Caco-2 (cell line): ENCODE measurements at regions not wholly inside any gene's neighbourhood (a gene's known extent, or its start where the extent isn't known, plus 50 kb on each side); places are given as distances from the start of the nearest gene placed in this dataset.

Source experiments
- BruUV-seq: library from RNA; stranded (reverse); fragments of 400-500 nt; replicated peaks from 2 replicates; lab custom pipeline; 2021; lab: Mats Ljungman, UMichigan
- CTCF ChIA-PET: fragments of 300-600 bp; sonication (Branson Sonifier 250); formaldehyde crosslinking; loops from one replicate; lab custom pipeline; 2022; ENCODE audit warnings: antibody characterized with exemption; lab: Charles Lee
- POLR2A ChIA-PET: fragments of 300-600 bp; sonication (Branson Sonifier 250); formaldehyde crosslinking; loops from one replicate; lab custom pipeline; 2022; ENCODE audit warnings: antibody characterized with exemption; lab: Charles Lee
- DNase-seq, 2 experiments: peaks; one replicate each; pipeline versions ENCODE4 v3.0.0 to v3.0.0-alpha.2; 2020 to 2022
- H3K27me3 ChIP-seq: replicated peaks from 2 replicates; pipeline ENCODE4 v1.6.0; 2011; ENCODE audit warnings: low read length; ENCODE audit not compliant: control insufficient read depth, insufficient read depth
- H3K36me3 ChIP-seq: 2 replicates; pipeline ENCODE4 v1.5.1; 2011; ENCODE audit warnings: low read length; ENCODE audit not compliant: control insufficient read depth, insufficient read depth
- H3K4me1 ChIP-seq: fragments of 250-450 bp; sonication (Bioruptor Pico); 2 replicates; pipeline ENCODE4 v1.5.1; 2020; ENCODE audit warnings: mild to moderate bottlenecking
- H3K4me3 ChIP-seq: 2 replicates; pipeline ENCODE4 v1.5.1; 2011; ENCODE audit warnings: low read depth, mild to moderate bottlenecking, control low read depth, low read length
- H3K9me3 ChIP-seq: fragments of 250-450 bp; sonication (Bioruptor Pico); 2 replicates; pipeline ENCODE4 v1.5.1; 2020; ENCODE audit warnings: mild to moderate bottlenecking, moderate library complexity
- H3K27ac Mint-ChIP-seq: one replicate; pipeline ENCODE4 v1.8.0; 2022; ENCODE audit warnings: mixed read lengths; ENCODE audit not compliant: unreplicated experiment
- H3K27me3 Mint-ChIP-seq: one replicate; pipeline ENCODE4 v1.8.0; 2022; ENCODE audit warnings: mixed read lengths; ENCODE audit not compliant: insufficient read depth, unreplicated experiment
- H3K36me3 Mint-ChIP-seq: one replicate; pipeline ENCODE4 v1.8.0; 2022; ENCODE audit warnings: mild to moderate bottlenecking, mixed read lengths; ENCODE audit not compliant: insufficient read depth, unreplicated experiment
- H3K4me1 Mint-ChIP-seq: one replicate; pipeline ENCODE4 v1.8.0; 2022; ENCODE audit warnings: low read depth, mixed read lengths; ENCODE audit not compliant: unreplicated experiment
- H3K4me3 Mint-ChIP-seq: one replicate; pipeline ENCODE4 v1.8.0; 2022; ENCODE audit warnings: mild to moderate bottlenecking, moderate library complexity, mixed read lengths; ENCODE audit not compliant: unreplicated experiment
- H3K9me3 Mint-ChIP-seq: one replicate; pipeline ENCODE4 v1.8.0; 2022; ENCODE audit warnings: mixed read lengths; ENCODE audit not compliant: unreplicated experiment
- intact Hi-C: fragments of 100-400 bp; cut with micrococcal nuclease; formaldehyde crosslinking; loops from one replicate; pipeline ENCODE4 v1.10.0; 2022; ENCODE audit not compliant: unreplicated experiment
- TF ChIP-seq, protein P1 (sequence below), 2 experiments: fragments of 200-600 bp in 1 of 2; IDR thresholded peaks; 1 replicate in 1 of 2; 2 replicates in 1 of 2; pipeline versions ENCODE4 v1.5.1 to v1.8.0; 2011 to 2022; ENCODE audit warnings: antibody characterized with exemption in 1 of 2, control low read depth in 1 of 2, inconsistent platforms in 1 of 2, low read depth in 1 of 2, low read length in 1 of 2, mild to moderate bottlenecking in 1 of 2, moderate library complexity in 1 of 2; ENCODE audit not compliant: insufficient read depth in 1 of 2, severe bottlenecking in 1 of 2, unreplicated experiment in 1 of 2

DNA sequence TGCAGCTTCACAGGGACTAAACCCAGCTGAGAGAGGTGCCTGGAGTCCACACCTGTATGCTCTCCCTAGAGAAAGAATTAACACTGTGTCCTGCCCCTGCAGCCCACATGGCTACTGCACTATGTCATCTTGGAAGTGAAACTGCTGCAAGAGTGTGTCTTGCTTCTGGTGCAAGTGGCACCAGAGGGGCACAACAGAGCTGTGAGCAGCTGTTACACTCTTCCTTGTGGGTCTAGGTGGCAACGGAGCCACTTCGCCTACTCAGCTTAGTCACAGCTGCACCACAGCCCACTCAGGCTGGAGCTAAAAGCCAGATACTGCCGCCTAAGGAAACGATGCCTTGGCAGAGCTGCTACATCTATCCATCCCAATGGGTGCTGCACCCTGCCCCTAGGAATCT, 391.4 kb downstream of the COL12A1 start:
- H3K9me3 Mint-ChIP-seq: no peaks in the 10 kb centered on the region
- H3K27me3 Mint-ChIP-seq: peaks cover 5% of the 10 kb centered on the region
- no peak overlapping the region for H3K4me3 ChIP-seq
- POLR2A ChIA-PET: no interaction called here
- H3K36me3 Mint-ChIP-seq: no peaks in the 10 kb centered on the region
- CTCF ChIA-PET: no interaction called here
- H3K4me3 Mint-ChIP-seq: no peak overlapping the region
- no peaks in the 10 kb centered on the region for H3K36me3 ChIP-seq
- H3K27ac Mint-ChIP-seq: no peak overlapping the region
- H3K9me3 ChIP-seq: no peaks in the 10 kb centered on the region
- TF ChIP-seq, protein P1, sequence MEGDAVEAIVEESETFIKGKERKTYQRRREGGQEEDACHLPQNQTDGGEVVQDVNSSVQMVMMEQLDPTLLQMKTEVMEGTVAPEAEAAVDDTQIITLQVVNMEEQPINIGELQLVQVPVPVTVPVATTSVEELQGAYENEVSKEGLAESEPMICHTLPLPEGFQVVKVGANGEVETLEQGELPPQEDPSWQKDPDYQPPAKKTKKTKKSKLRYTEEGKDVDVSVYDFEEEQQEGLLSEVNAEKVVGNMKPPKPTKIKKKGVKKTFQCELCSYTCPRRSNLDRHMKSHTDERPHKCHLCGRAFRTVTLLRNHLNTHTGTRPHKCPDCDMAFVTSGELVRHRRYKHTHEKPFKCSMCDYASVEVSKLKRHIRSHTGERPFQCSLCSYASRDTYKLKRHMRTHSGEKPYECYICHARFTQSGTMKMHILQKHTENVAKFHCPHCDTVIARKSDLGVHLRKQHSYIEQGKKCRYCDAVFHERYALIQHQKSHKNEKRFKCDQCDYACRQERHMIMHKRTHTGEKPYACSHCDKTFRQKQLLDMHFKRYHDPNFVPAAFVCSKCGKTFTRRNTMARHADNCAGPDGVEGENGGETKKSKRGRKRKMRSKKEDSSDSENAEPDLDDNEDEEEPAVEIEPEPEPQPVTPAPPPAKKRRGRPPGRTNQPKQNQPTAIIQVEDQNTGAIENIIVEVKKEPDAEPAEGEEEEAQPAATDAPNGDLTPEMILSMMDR (IDR thresholded peaks at IDR 0.05; ENCODE audit: insufficient read depth in 1 of 2, low read depth in 1 of 2, low read length in 1 of 2, severe bottlenecking in 1 of 2, unreplicated experiment in 1 of 2): no peak
- no peaks in the 10 kb centered on the region for H3K4me1 ChIP-seq
- no peaks in the 10 kb centered on the region for H3K4me1 Mint-ChIP-seq
- DNase-seq: no peak
- H3K27me3 ChIP-seq: no peaks in the 10 kb centered on the region
- no TSS peak for BruUV-seq
- intact Hi-C loops: no loop called here

GRCh38 chr6:74807674-74808073, 398.2 kb downstream of the COL12A1 start:
- Histone ChIP-seq H3K9me3 (no peaks in the 10 kb centered on the region), H3K36me3 (no peaks in the 10 kb centered on the region), H3K4me3 (no peak overlapping the region), H3K4me1 (no peaks in the 10 kb centered on the region), H3K27me3 (no peaks in the 10 kb centered on the region)
- DNase-seq: no peak
- TF ChIP-seq, protein P1 (IDR thresholded peaks at IDR 0.05; ENCODE audit: insufficient read depth in 1 of 2, low read depth in 1 of 2, low read length in 1 of 2, severe bottlenecking in 1 of 2, unreplicated experiment in 1 of 2): no peak
- Mint-ChIP-seq H3K9me3 (no peaks in the 10 kb centered on the region), H3K27me3 (peaks cover 3% of the 10 kb centered on the region), H3K4me3 (no peak overlapping the region), H3K27ac (no peak overlapping the region), H3K36me3 (no peaks in the 10 kb centered on the region), H3K4me1 (no peaks in the 10 kb centered on the region)
- BruUV-seq: no TSS peak
- CTCF ChIA-PET: no interaction called here
- POLR2A ChIA-PET: no interaction called here
- intact Hi-C loops: no loop called here

GRCh38 chr6:74805916-74806696, 399.7 kb downstream of the COL12A1 start:
- no peak overlapping the region for H3K4me3 Mint-ChIP-seq
- no peaks in the 10 kb centered on the region for H3K4me1 ChIP-seq
- H3K27me3 Mint-ChIP-seq: peaks cover 3% of the 10 kb centered on the region
- CTCF ChIA-PET: no interaction called here
- H3K27ac Mint-ChIP-seq: no peak overlapping the region
- BruUV-seq: no TSS peak
- H3K4me3 ChIP-seq: no peak overlapping the region
- TF ChIP-seq, protein P1 (IDR thresholded peaks at IDR 0.05; ENCODE audit: insufficient read depth in 1 of 2, low read depth in 1 of 2, low read length in 1 of 2, severe bottlenecking in 1 of 2, unreplicated experiment in 1 of 2): no peak
- H3K9me3 ChIP-seq: no peaks in the 10 kb centered on the region
- no peaks in the 10 kb centered on the region for H3K36me3 Mint-ChIP-seq
- DNase-seq: no peak
- no peaks in the 10 kb centered on the region for H3K9me3 Mint-ChIP-seq
- intact Hi-C loops: no loop called here
- no peaks in the 10 kb centered on the region for H3K36me3 ChIP-seq
- H3K27me3 ChIP-seq: no peaks in the 10 kb centered on the region
- no peaks in the 10 kb centered on the region for H3K4me1 Mint-ChIP-seq
- POLR2A ChIA-PET: no interaction called here
